GM12878 (cell line): ENCODE measurements at regions not wholly inside any gene's neighbourhood (a gene's known extent, or its start where the extent isn't known, plus 50 kb on each side); places are given as distances from the start of the nearest gene placed in this dataset.

Experiments
- ATAC-seq: fragments of 200-7000 bp; cut with Tn5 transposase; 3 replicates; pipeline ENCODE4 v1.9.1; 2020; ENCODE audit warnings: mild to moderate bottlenecking, moderate library complexity
- BruUV-seq: library from RNA; stranded (reverse); fragments of 400-500 nt; replicated peaks from 2 replicates; lab custom pipeline; 2021; lab: Mats Ljungman, UMichigan
- CTCF ChIA-PET: fragments of 300-600 bp; sonication (Branson Sonifier 250); formaldehyde crosslinking; extraction: SDS; loops from one replicate; lab custom pipeline; 2021; ENCODE audit warnings: inconsistent platforms; lab: Yijun Ruan, JAX
- POLR2A ChIA-PET: fragments of 350-600 bp; formaldehyde crosslinking; extraction: SDS; loops from one replicate; lab custom pipeline; 2021; ENCODE audit warnings: inconsistent platforms; lab: Charles Lee
- RAD21 ChIA-PET: fragments of 300-600 bp; sonication (Branson Sonifier 250); formaldehyde crosslinking; loops from one replicate; lab custom pipeline; 2023; ENCODE audit warnings: antibody characterized with exemption; ENCODE audit not compliant: unreplicated experiment; lab: Charles Lee
- SMC1A ChIA-PET: fragments of 300-600 bp; sonication (Branson Sonifier 250); formaldehyde crosslinking; loops from one replicate; lab custom pipeline; 2023; ENCODE audit not compliant: unreplicated experiment, uncharacterized antibody; lab: Charles Lee
- DNase-seq: peaks from one replicate; pipeline ENCODE4 v3.0.0-alpha.2; 2011; ENCODE audit warnings: low read depth, low spot score
- FAIRE-seq: peaks from 3 replicates; lab custom pipeline; 2011; peaks lifted over from hg19 to GRCh38; lab: Jason Lieb, UNC
- H2AFZ ChIP-seq: 2 replicates; pipeline ENCODE4 v1.6.0; 2011; ENCODE audit warnings: low read depth, low read length, control low read depth; ENCODE audit not compliant: control insufficient read depth
- H3K27ac ChIP-seq: 2 replicates; pipeline ENCODE4 v1.5.1; 2011; ENCODE audit warnings: control low read depth; ENCODE audit not compliant: control insufficient read depth, insufficient read depth
- H3K27me3 ChIP-seq, 2 experiments: replicated peaks in 1 of 2; 2 replicates each; pipeline versions ENCODE4 v1.6.0 to v1.6.1; 2011; ENCODE audit warnings: low read length in 1 of 2; ENCODE audit not compliant: control insufficient read depth in 2 of 2, insufficient read depth in 2 of 2
- H3K36me3 ChIP-seq, 2 experiments: 2 replicates each; pipeline ENCODE4 v1.5.1; 2011; ENCODE audit warnings: low read length in 1 of 2; ENCODE audit not compliant: control insufficient read depth in 2 of 2, insufficient read depth in 2 of 2
- H3K4me1 ChIP-seq: 2 replicates; pipeline ENCODE4 v1.6.1; 2011; ENCODE audit warnings: mild to moderate bottlenecking, low read length, moderate library complexity, mixed read lengths; ENCODE audit not compliant: control insufficient read depth, insufficient read depth
- H3K4me2 ChIP-seq: 2 replicates; pipeline ENCODE4 v1.6.0; 2011; ENCODE audit warnings: control low read depth; ENCODE audit not compliant: control insufficient read depth, insufficient read depth
- H3K4me3 ChIP-seq: fragments of 200-600 bp; sonication (generic); 2 replicates; pipeline ENCODE4 v1.5.1; 2016
- H3K79me2 ChIP-seq: 2 replicates; pipeline ENCODE4 v1.6.0; 2011; ENCODE audit warnings: low read length; ENCODE audit not compliant: control insufficient read depth, insufficient read depth
- H3K9ac ChIP-seq: 2 replicates; pipeline ENCODE4 v1.8.0; 2011; ENCODE audit warnings: low read length, control low read depth, mixed read lengths; ENCODE audit not compliant: control insufficient read depth, insufficient read depth
- H3K9me3 ChIP-seq: replicated peaks from 3 replicates; pipeline ENCODE4 v1.5.1; 2011; ENCODE audit warnings: mild to moderate bottlenecking, low read length; ENCODE audit not compliant: control insufficient read depth, insufficient read depth
- H4K20me1 ChIP-seq: 2 replicates; pipeline ENCODE4 v1.6.0; 2011; ENCODE audit not compliant: control insufficient read depth, insufficient read depth
- ATF7 ChIP-seq: fragments of 450-650 bp; IDR thresholded peaks from 2 replicates; pipeline ENCODE4 v1.6.1; 2016; ENCODE audit warnings: low read depth, mild to moderate bottlenecking
- EGR1 ChIP-seq, 2 experiments: IDR thresholded peaks; 1 replicate in 1 of 2; 2 replicates in 1 of 2; pipeline ENCODE4 v1.6.1; 2011 to 2012; ENCODE audit warnings: low read depth in 2 of 2, low read length in 2 of 2, borderline replicate concordance in 1 of 2, mild to moderate bottlenecking in 1 of 2, moderate library complexity in 1 of 2
- ETV6 ChIP-seq, 2 experiments: fragments of 450-650 bp in 1 of 2; IDR thresholded peaks in 1 of 2; conservative IDR thresholded peaks in 1 of 2; 2 replicates each; pipeline ENCODE4 v1.6.1; 2014; ENCODE audit warnings: antibody characterized with exemption in 1 of 2, borderline replicate concordance in 1 of 2, low read depth in 1 of 2, mild to moderate bottlenecking in 1 of 2, moderate library complexity in 1 of 2
- GABPA ChIP-seq: IDR thresholded peaks from 2 replicates; pipeline ENCODE4 v1.6.1; 2014; ENCODE audit warnings: antibody characterized with exemption, low read depth, mild to moderate bottlenecking, inconsistent platforms
- GATAD2B ChIP-seq: fragments of 450-650 bp; conservative IDR thresholded peaks from 2 replicates; pipeline ENCODE4 v1.6.1; 2017; ENCODE audit warnings: low read depth, mild to moderate bottlenecking, moderate library complexity
- IKZF1 ChIP-seq: fragments of 450-650 bp; conservative IDR thresholded peaks from 2 replicates; pipeline ENCODE4 v1.6.1; 2017; ENCODE audit warnings: antibody characterized with exemption, mild to moderate bottlenecking
- IRF4 ChIP-seq: IDR thresholded peaks from 2 replicates; pipeline ENCODE4 v1.6.1; 2011; ENCODE audit warnings: low read depth, low read length
- MTA2 ChIP-seq: fragments of 450-650 bp; IDR thresholded peaks from 2 replicates; pipeline ENCODE4 v1.6.1; 2016; ENCODE audit warnings: low read depth, mild to moderate bottlenecking, moderate library complexity
- NFIC ChIP-seq: IDR thresholded peaks from 2 replicates; pipeline ENCODE4 v1.6.1; 2012; ENCODE audit warnings: low read depth, mild to moderate bottlenecking, inconsistent platforms, low read length, moderate library complexity
- NFYB ChIP-seq: IDR thresholded peaks from 2 replicates; pipeline ENCODE4 v1.6.1; 2011; ENCODE audit warnings: low read depth, mild to moderate bottlenecking, low read length, improper control_type of control experiment, moderate library complexity; ENCODE audit not compliant: insufficient read depth
- POLR2AphosphoS5 ChIP-seq: IDR thresholded peaks from 2 replicates; pipeline ENCODE4 v1.6.1; 2011; ENCODE audit warnings: mild to moderate bottlenecking, low read length, inconsistent platforms
- POU2F2 ChIP-seq: IDR thresholded peaks from 3 replicates; pipeline ENCODE4 v1.6.1; 2011; ENCODE audit warnings: low read depth, mild to moderate bottlenecking, low read length, borderline replicate concordance
- TARDBP ChIP-seq: IDR thresholded peaks from 2 replicates; pipeline ENCODE4 v1.6.1; 2016; ENCODE audit warnings: borderline replicate concordance
- ZNF384 ChIP-seq: IDR thresholded peaks from 2 replicates; pipeline ENCODE4 v1.6.1; 2012; ENCODE audit warnings: low read depth, mild to moderate bottlenecking, low read length, improper control_type of control experiment, borderline replicate concordance
- ZSCAN29 ChIP-seq: fragments of 450-650 bp; IDR thresholded peaks from 2 replicates; pipeline ENCODE4 v1.6.1; 2017; ENCODE audit warnings: mild to moderate bottlenecking, moderate library complexity
- in situ Hi-C: fragments of 300-500 bp; cut with MboI; formaldehyde crosslinking; loops from 9 replicates; pipeline ENCODE4 v1.14.3; 2018; ENCODE audit warnings: mixed read lengths
- intact Hi-C: fragments of 100-400 bp; cut with micrococcal nuclease; formaldehyde crosslinking; loops from one replicate; pipeline ENCODE4 v1.14.2; 2022; ENCODE audit not compliant: unreplicated experiment
- TF ChIP-seq, protein P1 (sequence below): fragments of 450-650 bp; IDR thresholded peaks from 2 replicates; pipeline ENCODE4 v1.6.1; 2018; ENCODE audit warnings: borderline replicate concordance, mild to moderate bottlenecking; ENCODE audit not compliant: partially characterized antibody
- TF ChIP-seq, protein P2 (sequence below): IDR thresholded peaks from 2 replicates; pipeline ENCODE4 v1.6.1; 2011; ENCODE audit warnings: borderline replicate concordance, low read depth, mild to moderate bottlenecking, moderate library complexity, mixed read lengths, low read length; ENCODE audit not compliant: insufficient read depth; ENCODE audit errors: extremely low read length

- Histone ChIP-seq H3K9ac (no peak overlapping the region), H3K4me3 (no peak overlapping the region), H3K79me2 (no peaks in the 10 kb centered on the region), H3K36me3 (no peaks in the 10 kb centered on the region), H3K4me2 (no peak overlapping the region), H3K27me3 (no peaks in the 10 kb centered on the region), H3K9me3 (no peaks in the 10 kb centered on the region), H3K4me1 (no peaks in the 10 kb centered on the region), H2AFZ (no peak overlapping the region), H3K27ac (no peak overlapping the region), H4K20me1 (no peaks in the 10 kb centered on the region)
- intact Hi-C loops (no loop called here), in situ Hi-C loops (no loop called here)
- DNase-seq (no peak), ATAC-seq (no peak), FAIRE-seq (no peak)
- ChIA-PET SMC1A (no interaction called here), POLR2A (no interaction called here), CTCF (no interaction called here), RAD21 (no interaction called here)
- no peak for TF ChIP-seq ZNF384
- no peak for TF ChIP-seq NFIC
- TF ChIP-seq IRF4: no peak
- no peak for TF ChIP-seq EGR1 (IDR thresholded peaks at IDR 0.05; ENCODE audit: borderline replicate concordance in 1 of 2, low read depth in 2 of 2, low read length in 2 of 2)
- no peak for TF ChIP-seq ATF7
- no peak for TF ChIP-seq ZSCAN29
- TF ChIP-seq MTA2: no peak
- TF ChIP-seq ETV6 (conservative IDR thresholded peaks at IDR 0.05 in 1 of 2, IDR thresholded peaks at IDR 0.05 in 1 of 2; ENCODE audit: borderline replicate concordance in 1 of 2, low read depth in 1 of 2): no peak
- TF ChIP-seq TARDBP: no peak
- TF ChIP-seq, protein P1, sequence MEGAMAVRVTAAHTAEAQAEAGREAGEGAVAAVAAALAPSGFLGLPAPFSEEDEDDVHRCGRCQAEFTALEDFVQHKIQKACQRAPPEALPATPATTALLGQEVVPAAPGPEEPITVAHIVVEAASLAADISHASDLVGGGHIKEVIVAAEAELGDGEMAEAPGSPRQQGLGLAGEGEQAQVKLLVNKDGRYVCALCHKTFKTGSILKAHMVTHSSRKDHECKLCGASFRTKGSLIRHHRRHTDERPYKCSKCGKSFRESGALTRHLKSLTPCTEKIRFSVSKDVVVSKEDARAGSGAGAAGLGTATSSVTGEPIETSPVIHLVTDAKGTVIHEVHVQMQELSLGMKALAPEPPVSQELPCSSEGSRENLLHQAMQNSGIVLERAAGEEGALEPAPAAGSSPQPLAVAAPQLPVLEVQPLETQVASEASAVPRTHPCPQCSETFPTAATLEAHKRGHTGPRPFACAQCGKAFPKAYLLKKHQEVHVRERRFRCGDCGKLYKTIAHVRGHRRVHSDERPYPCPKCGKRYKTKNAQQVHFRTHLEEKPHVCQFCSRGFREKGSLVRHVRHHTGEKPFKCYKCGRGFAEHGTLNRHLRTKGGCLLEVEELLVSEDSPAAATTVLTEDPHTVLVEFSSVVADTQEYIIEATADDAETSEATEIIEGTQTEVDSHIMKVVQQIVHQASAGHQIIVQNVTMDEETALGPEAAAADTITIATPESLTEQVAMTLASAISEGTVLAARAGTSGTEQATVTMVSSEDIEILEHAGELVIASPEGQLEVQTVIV: no peak
- no peak for TF ChIP-seq GATAD2B
- no peak for TF ChIP-seq POU2F2
- TF ChIP-seq, protein P2, sequence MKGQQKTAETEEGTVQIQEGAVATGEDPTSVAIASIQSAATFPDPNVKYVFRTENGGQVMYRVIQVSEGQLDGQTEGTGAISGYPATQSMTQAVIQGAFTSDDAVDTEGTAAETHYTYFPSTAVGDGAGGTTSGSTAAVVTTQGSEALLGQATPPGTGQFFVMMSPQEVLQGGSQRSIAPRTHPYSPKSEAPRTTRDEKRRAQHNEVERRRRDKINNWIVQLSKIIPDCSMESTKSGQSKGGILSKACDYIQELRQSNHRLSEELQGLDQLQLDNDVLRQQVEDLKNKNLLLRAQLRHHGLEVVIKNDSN: no peak
- TF ChIP-seq POLR2AphosphoS5: no peak
- no peak for TF ChIP-seq NFYB
- no peak for TF ChIP-seq GABPA
- no peak for TF ChIP-seq IKZF1
- no TSS peak for BruUV-seq
Measured at GRCh38 chr6:94487371-94487770, 1068.0 kb upstream of the EPHA7 start.
